NCI-H460 (cell line): ENCODE measurements at regions not wholly inside any gene's neighbourhood (a gene's known extent, or its start where the extent isn't known, plus 50 kb on each side); places are given as distances from the start of the nearest gene placed in this dataset.
"Not testable (repeated sequence)": the region's sequence is repeated elsewhere in the genome, so short reads cannot be mapped to it uniquely, and the experiment has no call there.

Experiments
- DNase-seq: peaks from one replicate; pipeline ENCODE4 v3.0.0-alpha.2; 2016; ENCODE audit warnings: low read depth; ENCODE audit errors: extremely low read depth

DNA sequence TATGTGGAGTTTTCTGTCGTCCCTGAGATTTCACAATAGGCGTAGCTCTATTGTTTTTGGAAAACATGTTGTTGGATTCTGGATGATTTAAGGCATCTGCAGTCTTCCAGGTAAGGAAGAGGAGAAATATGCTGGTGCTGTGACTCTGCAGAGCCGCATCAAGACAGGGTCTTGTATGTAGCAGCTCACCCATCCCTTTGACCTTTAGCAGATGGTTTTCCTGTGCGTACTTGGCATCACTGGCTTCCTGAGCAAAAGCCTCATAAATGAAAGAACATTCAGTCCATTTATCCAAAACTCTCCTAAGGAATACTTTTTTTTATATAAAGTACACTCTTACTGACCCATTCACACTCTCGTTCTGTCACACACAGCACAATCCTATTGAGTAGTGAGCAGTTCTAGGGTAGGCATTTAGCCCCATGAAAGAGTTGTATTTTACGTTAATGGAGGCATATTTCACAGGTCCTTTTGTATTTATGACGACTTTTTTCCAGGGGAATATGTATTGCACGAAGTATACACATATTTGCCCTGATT lies 443.9 kb downstream of the STK39 start:
- DNase-seq, result no peak

- DNase-seq, result no peak
Observed at GRCh38 chr2:167794554-167795255, 452.7 kb downstream of the STK39 start.

DNA sequence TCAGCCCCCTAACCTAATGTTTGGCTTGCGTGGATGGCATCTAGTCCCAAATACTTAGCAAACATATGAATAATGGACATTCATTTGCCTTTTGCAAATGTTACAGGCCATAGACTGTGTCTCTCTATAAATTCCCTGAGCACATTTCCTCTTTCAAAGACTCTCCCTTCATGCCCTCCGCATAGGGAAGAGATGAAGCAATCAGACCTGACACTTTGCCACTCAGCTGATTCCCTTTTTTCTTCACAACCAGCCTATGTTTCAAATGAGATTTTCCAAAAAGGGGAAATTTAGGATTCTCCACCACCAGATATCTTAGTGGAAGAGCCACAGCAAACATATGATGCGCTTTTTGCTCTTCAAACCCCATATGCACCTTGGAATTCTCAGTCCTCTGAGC lies 453.7 kb downstream of the STK39 start:
- no peak for DNase-seq

- DNase-seq, result no peak
Observed at GRCh38 chr2:167792126-167792525, 455.3 kb downstream of the STK39 start.

DNA sequence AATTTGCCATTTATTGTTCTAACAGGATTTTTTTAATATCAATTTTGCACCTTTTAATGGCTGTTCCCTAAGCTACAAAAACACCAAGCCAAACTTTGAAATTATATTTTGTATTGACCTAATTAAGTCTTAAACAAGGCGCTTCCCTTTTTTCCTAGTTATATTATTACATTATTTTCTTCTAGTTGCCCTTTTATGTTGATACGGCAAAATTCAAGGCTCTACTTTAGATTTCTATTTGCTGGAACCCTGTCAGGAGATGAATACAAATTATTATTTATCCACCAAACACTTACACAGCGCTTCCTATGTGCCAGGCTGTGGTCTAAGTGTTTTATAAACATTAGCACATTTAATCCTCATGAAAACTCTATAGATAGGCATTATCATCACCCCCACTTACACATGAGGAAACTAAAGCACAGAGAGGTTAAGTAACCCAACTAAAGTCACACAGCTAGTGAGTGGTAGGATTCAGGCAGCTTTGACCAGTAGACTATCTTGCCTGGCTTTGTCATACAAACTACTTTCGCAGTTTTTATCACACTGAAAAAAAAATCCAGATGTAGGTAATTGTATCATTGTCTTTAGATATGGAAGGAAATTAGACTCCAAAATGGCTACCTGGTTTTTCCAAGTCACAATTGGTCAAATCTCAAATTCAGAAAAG lies 456.5 kb downstream of the STK39 start:
- no peak for DNase-seq

GRCh38 chr2:167790189-167790588 lies 457.2 kb downstream of the STK39 start:
- no peak for DNase-seq

GRCh38 chr2:167787562-167787961 lies 459.8 kb downstream of the STK39 start:
- DNase-seq, result no peak

GRCh38 chr2:167787021-167787420 lies 460.4 kb downstream of the STK39 start:
- no peak for DNase-seq

DNA sequence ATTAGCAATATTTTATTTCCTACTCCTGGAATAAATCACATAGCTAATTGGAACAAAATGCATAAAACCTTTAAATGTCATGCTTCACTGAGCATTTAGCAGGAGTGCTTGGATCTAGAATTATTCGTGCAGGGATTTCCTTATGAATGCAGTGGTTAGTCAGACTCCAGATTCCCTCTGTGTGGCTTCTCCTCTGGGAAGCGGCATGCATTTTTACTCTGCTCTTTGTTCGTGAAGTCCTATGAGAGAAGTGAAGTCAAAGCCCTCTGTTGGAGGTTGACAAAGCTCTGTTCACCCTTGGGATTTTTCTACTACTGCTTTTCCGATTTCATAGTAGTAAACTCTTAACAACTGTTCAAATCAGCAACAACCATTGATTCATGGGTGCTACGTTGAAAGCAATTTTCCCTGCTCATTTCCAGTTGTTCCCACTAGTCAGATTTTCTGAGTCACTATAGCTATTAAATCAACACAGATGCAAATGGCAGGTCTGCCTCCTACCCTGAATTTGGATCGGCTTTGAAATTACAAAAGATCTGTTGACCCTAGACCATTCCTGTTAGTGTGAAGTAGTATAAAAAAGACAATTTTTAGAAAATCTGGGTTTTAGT lies 461.7 kb downstream of the STK39 start:
- no peak for DNase-seq

- no peak for DNase-seq
Observed at GRCh38 chr2:167784084-167784425, 463.3 kb downstream of the STK39 start.

DNA sequence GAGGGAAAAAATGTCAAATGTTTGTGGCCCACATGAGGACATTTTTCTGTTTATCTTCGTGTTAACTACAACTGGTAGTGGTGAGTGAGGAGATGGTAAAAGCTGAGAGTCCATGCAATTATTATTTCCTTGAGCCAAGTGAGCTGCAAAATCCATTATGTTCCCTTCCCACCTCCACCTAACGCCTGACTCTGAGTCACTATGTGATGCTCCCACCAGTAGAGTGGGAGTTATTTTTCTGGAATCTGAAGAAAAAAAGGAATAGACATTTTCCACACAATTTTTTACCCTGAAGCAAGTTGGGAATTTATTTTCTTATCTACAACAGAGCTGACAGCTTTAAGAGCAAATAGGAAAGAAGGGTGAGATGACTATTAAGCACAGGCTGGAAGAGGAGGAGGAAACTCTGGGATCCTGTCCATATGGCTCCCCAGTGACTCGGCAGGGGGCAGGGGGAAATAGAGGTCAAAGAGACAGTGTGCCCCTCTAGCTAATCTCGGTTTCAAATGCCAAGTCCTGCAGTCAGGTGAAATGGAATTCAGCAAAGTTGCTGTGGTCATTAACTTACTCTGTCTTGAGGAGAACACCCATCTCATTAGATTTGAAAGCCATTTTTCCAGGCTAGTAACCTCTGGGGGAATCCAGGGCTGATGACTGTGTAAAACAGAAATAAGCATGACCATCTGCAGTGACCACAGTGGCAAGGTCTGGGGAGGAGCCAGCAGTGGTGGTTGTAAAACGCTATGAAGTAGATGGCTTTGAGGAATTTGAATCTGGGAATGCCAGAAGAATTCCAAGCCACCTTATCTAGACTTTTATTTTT lies 463.9 kb downstream of the STK39 start:
- no peak for DNase-seq

GRCh38 chr2:167781629-167782028 lies 465.8 kb downstream of the STK39 start:
- DNase-seq, result not testable (repeated sequence)

GRCh38 chr2:167776359-167776758 lies 471.0 kb downstream of the STK39 start:
- DNase-seq, result no peak

- DNase-seq, result no peak
Observed at GRCh38 chr2:167771628-167772027, 475.8 kb downstream of the STK39 start.

DNA sequence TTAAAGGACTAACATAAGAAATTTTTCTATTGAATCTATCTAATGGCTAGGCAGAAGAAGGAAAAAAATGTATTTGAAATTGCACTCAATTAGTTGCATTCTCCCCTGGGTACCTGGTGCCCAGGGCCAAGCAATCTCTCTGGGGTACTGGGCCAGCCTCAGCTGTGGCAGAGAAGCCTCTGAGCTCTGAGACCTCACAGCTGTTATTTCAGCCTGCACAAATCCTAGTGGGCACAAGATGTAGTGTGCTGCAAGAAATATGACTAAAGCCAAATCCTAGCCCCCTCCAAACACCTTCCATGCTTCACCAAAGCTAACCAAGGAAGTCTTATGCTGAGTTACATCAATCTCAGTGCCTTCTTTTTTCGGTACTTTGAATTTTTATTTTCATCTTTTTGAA lies 478.4 kb downstream of the STK39 start:
- DNase-seq, result no peak

DNA sequence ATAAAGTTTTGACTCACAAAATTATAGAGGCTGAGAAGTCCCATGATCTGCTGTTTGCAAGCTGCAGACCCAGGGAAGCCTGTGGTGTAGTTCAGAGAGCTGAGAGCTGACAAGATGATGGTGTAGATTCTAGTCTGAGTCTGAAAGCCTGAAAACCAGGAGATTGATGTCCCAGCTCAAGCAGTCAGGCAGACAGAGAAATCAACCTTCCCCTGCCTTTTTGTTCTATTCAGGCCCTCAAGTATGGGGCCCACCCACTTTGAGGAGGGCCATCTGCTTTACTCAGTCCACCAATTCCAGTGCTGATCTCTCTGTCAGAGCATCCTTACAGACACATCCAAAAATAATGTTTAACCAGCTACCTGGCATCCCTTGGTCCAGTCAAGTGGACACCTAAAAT lies 479.6 kb downstream of the STK39 start:
- no peak for DNase-seq

DNA sequence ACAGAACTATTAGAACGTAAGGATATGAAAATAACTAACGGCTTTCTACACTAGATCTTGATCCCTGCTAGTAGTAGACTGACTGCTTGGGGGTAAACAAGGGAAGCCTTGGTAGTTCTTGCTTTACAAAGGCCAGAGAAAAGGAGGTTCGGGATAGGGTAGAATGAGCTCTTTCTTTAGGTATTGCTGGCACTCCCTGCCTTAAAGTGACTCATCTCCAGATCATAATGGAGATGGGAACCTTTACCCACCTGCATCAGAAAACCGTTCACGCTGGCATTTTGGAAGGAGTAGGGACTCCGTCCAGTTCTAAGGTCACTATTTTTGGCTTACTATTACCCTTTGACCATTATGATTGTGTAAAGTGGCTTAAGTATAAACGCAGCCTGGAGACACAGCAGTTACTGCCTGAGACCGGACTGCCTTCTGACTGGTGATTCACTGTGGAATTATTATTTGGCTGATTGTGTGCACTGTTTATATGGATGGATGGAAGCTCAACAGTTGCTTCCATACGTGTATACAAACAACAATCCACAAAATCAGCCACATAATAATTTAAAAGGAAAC lies 482.5 kb downstream of the STK39 start:
- no peak for DNase-seq

- DNase-seq, result no peak
Observed at GRCh38 chr2:167761465-167762136, 485.8 kb downstream of the STK39 start.

DNA sequence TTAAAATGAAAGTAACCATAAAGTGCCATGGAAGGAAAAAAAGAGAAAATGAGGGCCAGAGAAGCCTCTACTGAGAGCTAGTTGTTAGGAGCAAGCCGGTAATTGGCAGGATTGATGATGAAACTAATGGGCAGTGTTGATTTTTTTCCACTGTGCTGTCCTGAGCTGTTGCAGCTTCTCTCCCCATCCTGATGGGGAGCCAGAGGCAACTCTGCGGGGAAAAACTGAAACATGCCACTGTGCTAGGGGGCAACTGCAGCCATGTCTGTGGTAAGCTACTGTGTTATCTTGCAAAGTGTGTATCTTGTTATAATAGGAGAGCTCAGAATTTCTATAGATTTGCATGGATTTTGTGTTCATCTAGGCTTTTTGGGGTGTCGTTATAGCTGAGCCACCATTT lies 487.9 kb downstream of the STK39 start:
- no peak for DNase-seq

DNA sequence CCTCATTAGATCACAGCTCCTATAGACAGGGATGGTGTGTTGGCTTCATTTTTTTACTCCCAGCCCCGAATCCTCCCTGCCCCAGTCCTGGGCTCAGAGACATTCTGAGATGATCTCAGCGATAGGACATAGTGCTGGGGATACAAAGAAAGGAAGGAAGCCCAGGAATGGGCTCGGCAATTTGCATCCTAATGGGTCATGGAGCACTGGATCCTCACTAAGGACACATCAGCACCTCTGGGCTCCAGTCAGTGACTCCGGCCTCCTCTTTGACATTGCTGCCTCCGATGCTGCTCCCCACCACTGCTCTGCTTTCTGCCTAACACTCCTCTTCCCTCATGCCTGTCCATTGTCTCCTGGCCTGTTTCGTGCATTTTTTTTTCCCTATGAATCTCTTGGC lies 489.1 kb downstream of the STK39 start:
- no peak for DNase-seq
